Uterus (tissue), 3 donors: ENCODE measurements at regions not wholly inside any gene's neighbourhood (a gene's known extent, or its start where the extent isn't known, plus 50 kb on each side); places are given as distances from the start of the nearest gene placed in this dataset.

Source experiments
- DNase-seq, 2 donors: peaks; one replicate each; pipeline ENCODE4 v3.0.0-alpha.2; 2019 to 2020
- H3K27ac ChIP-seq, 2 donors: fragments of 200-600 bp; sonication (generic); 1 replicate in 1 of 2; 2 replicates in 1 of 2; pipeline ENCODE4 v1.5.1; 2016 to 2018
- H3K27me3 ChIP-seq, 2 donors: fragments of 200-600 bp; sonication (generic); one replicate each; pipeline ENCODE4 v1.5.1; 2018 to 2019; ENCODE audit warnings: control low read depth in 1 of 2
- H3K36me3 ChIP-seq, 2 donors: fragments of 200-600 bp; sonication (generic); one replicate each; pipeline ENCODE4 v1.5.1; 2019; ENCODE audit warnings: control low read depth in 1 of 2
- H3K4me1 ChIP-seq, 2 donors: fragments of 200-600 bp; sonication (generic); one replicate each; pipeline ENCODE4 v1.5.1; 2018 to 2019; ENCODE audit warnings: control low read depth in 1 of 2
- H3K4me3 ChIP-seq, 2 donors: fragments of 200-600 bp; sonication (generic); 1 replicate in 1 of 2; 2 replicates in 1 of 2; pipeline ENCODE4 v1.5.1; 2018 to 2019; ENCODE audit warnings: mild to moderate bottlenecking in 1 of 2
- H3K9me3 ChIP-seq, 2 donors: fragments of 200-600 bp; sonication (generic); one replicate each; pipeline ENCODE4 v1.5.1; 2019; ENCODE audit warnings: control low read depth in 1 of 2
- POLR2A ChIP-seq, 2 donors: fragments of 450-650 bp; IDR thresholded peaks; one replicate each; pipeline ENCODE4 v1.6.1; 2016; ENCODE audit warnings: antibody characterized with exemption in 2 of 2, mild to moderate bottlenecking in 1 of 2, moderate library complexity in 1 of 2
- intact Hi-C: fragments of 100-400 bp; cut with DNase I; formaldehyde crosslinking; loops from one replicate; pipeline ENCODE4 v1.15.1; 2023; ENCODE audit warnings: low total_unique reads
- TF ChIP-seq, protein P1 (sequence below), 4 experiments: fragments of 200-600 bp in 2 of 4; fragments of 450-650 bp in 2 of 4; sonication (generic) in 2 of 4; IDR thresholded peaks; one replicate each; pipeline ENCODE4 v1.5.1; 2016 to 2019; ENCODE audit warnings: antibody characterized with exemption in 4 of 4, mild to moderate bottlenecking in 2 of 4, moderate library complexity in 1 of 4
- donor health status: DM: yes; HTN: yes; CAD: no.

DNA sequence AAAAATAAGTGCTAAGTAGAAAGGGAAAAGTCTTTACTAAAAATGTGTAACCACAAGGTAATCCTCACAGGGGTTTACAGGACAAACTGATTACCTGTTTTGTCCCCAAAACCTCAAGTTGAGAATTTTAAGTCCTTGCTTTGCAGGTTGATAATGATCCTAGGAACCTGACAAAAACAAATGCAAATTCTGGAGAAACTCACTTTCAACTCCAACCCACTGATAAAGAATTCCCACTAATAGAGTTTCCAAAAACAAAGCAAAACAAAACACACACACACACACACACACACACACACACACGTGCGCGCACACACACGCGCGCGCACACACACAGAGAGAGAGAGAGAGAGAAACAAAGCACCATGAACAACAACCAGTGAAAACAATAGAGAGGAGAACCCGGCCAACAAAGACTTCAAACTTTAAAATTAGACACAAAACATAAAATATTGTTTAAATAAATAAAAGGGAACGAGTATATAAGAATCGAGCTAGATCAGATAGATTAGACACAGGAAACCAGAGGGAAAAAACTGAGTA is 187.0 kb upstream of the FOXN3 start:
- peaks cover 0 to 15% of the 10 kb centered on the region in 2 donors for H3K9me3 ChIP-seq
- no peak overlapping the region for H3K27ac ChIP-seq
- H3K36me3 ChIP-seq = no peaks in the 10 kb centered on the region
- no peaks in the 10 kb centered on the region for H3K4me1 ChIP-seq
- no peak for TF ChIP-seq POLR2A (IDR thresholded peaks at IDR 0.05)
- TF ChIP-seq, protein P1, sequence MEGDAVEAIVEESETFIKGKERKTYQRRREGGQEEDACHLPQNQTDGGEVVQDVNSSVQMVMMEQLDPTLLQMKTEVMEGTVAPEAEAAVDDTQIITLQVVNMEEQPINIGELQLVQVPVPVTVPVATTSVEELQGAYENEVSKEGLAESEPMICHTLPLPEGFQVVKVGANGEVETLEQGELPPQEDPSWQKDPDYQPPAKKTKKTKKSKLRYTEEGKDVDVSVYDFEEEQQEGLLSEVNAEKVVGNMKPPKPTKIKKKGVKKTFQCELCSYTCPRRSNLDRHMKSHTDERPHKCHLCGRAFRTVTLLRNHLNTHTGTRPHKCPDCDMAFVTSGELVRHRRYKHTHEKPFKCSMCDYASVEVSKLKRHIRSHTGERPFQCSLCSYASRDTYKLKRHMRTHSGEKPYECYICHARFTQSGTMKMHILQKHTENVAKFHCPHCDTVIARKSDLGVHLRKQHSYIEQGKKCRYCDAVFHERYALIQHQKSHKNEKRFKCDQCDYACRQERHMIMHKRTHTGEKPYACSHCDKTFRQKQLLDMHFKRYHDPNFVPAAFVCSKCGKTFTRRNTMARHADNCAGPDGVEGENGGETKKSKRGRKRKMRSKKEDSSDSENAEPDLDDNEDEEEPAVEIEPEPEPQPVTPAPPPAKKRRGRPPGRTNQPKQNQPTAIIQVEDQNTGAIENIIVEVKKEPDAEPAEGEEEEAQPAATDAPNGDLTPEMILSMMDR (IDR thresholded peaks at IDR 0.05) = no peak
- H3K4me3 ChIP-seq = no peak overlapping the region
- intact Hi-C loops = no loop called here
- no peak for DNase-seq
- no peaks in the 10 kb centered on the region for H3K27me3 ChIP-seq

DNA sequence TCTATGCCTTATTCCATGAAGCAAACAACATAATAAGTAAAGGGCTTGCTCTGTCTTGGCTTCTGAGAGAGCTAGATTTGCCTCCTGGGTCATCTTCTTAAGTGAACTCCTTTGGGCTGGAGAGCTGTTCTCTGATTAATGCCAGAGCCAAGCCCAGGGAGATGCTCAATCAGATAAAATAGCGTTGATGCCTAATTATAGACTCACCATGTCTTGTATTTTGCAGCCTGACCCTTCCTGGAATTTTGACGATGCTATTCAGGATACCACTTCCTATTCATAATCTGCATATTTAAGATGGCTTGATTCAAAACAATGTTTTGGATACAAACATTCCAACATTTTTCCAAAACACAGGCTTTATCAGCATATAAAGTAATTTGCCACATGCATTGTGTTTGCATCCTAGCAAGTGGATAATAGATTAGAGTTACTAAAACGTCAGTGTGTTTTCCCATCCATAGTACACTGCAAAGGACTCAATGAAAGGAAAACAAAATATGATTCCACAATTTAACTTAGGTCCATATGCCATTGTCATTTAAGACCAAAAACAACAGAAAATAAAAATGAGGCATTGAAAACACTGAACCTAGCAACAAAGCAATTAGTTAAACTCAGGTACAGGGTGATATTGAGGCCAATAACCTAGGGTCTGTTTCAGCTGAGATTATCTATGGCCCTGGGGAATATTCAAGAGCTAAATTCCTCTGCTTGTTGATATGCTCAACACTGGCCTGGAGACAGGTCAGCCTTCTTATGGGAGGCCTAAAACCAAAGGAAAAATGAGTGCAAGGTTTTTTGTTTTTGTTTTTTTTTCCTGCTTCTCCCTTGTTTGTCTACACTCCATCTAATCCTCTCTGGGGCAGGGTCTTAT is 184.2 kb upstream of the FOXN3 start:
- Histone ChIP-seq H3K27ac (no peak overlapping the region), H3K4me1 (no peaks in the 10 kb centered on the region), H3K27me3 (no peaks in the 10 kb centered on the region), H3K36me3 (no peaks in the 10 kb centered on the region), H3K9me3 (peaks cover 0 to 24% of the 10 kb centered on the region in 2 donors), H3K4me3 (no peak overlapping the region)
- intact Hi-C loops = no loop called here
- DNase-seq = no peak
- no peak for TF ChIP-seq POLR2A (IDR thresholded peaks at IDR 0.05)
- TF ChIP-seq, protein P1 (IDR thresholded peaks at IDR 0.05) = no peak

DNA sequence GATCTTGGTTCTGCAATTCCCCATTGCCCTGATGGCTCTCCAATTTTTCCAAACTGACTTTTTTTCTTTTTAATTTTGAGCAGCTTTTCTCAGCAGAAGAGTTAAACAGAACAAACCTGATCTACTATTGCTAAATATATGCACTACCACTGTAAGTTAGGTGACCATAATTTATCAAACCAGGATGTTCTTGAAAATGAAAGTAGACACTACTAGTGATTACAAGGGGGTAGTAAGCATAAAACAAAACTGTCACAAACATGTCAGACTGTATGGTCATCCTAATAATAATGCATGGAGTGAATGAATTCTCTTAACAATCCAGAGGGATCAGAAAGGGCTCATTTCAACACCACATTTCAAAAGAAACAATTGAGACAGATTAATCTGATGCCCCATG is 183.0 kb upstream of the FOXN3 start:
- intact Hi-C loops = no loop called here
- TF ChIP-seq, protein P1 (IDR thresholded peaks at IDR 0.05) = no peak
- no peak for TF ChIP-seq POLR2A (IDR thresholded peaks at IDR 0.05)

DNA sequence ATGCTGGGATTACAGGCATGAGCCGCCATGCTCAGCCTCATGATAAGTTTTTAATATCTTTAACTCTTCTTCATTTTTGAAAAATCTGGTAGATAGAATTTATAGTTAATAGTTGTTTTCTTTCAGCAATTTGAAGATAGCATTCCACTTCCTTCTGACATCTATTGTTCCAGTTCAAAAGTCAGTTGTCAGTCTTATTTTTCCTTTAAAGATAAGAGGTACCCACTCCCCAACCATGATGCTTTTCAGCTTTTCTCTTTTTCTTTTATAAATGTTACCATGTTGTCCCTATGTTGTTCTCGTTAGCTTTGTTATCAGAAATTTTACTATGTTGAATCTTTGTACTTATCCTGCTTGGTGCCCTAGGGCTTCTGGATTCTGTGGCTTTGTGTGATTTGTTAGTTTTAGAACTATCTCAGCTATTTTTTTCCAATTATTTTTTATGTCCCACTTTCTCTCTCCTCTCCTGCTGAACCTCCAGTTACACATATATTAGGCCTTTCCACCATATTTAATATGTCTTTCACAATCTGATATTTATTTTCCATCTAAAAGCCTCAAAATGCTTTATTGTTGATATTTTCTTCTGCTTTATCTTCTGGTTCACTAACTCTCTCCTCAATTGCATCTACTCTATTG is 181.6 kb upstream of the FOXN3 start:
- H3K27ac ChIP-seq = no peak overlapping the region
- DNase-seq = no peak

More for the DNA sequence above, 183.0 kb upstream of the FOXN3 start:
- peaks cover 0 to 17% of the 10 kb centered on the region in 2 donors for H3K9me3 ChIP-seq
- no peak overlapping the region for H3K4me3 ChIP-seq
- DNase-seq = no peak
- H3K27me3 ChIP-seq = no peaks in the 10 kb centered on the region
- H3K4me1 ChIP-seq = no peaks in the 10 kb centered on the region
- H3K27ac ChIP-seq = no peak overlapping the region
- no peaks in the 10 kb centered on the region for H3K36me3 ChIP-seq

More for the DNA sequence above, 181.6 kb upstream of the FOXN3 start:
- Histone ChIP-seq H3K27me3 (no peaks in the 10 kb centered on the region), H3K9me3 (peaks cover 0 to 16% of the 10 kb centered on the region in 2 donors), H3K36me3 (no peaks in the 10 kb centered on the region), H3K4me3 (no peak overlapping the region), H3K4me1 (no peaks in the 10 kb centered on the region)
- TF ChIP-seq, protein P1 (IDR thresholded peaks at IDR 0.05) = no peak
- TF ChIP-seq POLR2A (IDR thresholded peaks at IDR 0.05) = no peak
- intact Hi-C loops = no loop called here
